ENCODE measurements at regions not wholly inside any gene's neighbourhood (a gene's known extent, or its start where the extent isn't known, plus 50 kb on each side); places are given as distances from the start of the nearest gene placed in this dataset.

DNA sequence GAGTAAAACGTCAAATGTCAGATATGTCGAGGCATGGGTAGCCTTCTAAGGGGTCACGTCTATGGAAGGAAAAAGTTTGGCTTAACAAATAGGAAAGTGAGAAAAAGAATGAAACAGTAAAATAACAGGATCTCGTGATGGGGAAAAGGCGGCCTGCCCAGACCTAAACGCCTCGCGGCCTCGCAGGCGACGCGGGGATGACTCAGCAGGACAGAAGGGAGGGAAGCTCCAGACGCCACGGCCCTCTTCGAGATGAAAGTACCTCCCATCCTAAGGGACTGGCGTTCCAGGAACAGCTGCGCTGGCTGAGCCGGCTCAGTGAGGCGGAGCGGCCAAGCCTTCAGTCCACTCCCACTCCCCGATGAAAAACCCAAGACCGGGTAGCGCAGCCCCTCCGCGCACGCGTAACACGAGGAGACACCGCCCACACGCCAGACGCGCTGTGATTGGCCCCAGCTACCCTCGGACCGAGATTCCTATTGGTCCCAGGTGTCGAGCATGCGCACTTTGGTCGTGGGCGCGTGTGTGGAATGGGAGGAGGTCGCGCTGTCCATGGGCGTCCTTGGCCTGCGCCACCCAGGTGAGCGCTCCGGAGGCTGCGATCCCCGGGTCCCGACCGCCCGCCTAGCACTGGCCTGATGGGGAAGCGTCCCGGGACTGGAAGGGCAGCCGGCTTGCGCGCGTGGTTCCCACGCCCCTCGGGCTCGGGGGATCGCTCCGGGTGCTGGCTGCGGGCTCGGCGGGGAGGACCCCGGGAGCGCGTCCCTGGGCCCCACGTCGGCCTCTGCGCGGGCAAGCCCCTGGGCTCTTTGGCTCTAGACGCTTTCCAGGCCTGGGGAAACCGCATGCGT, 588.5 kb downstream of the MTRR start (continued):
- TF ChIP-seq NR1H2 (CRISPR knock-in tag; IDR thresholded peaks at IDR 0.05; ENCODE audit: borderline replicate concordance, low read depth) (no peak), ZSCAN9 (CRISPR knock-in tag; IDR thresholded peaks at IDR 0.05; ENCODE audit: borderline replicate concordance) (no peak), ZNF343 (CRISPR knock-in tag; IDR thresholded peaks at IDR 0.05) (no peak; the same call in 1 of the 2 replicates), ZNF552 (CRISPR knock-in tag; IDR thresholded peaks at IDR 0.05; ENCODE audit: borderline replicate concordance) (no peak), MLX (CRISPR knock-in tag; IDR thresholded peaks at IDR 0.05) (no peak), CBX2 (IDR thresholded peaks at IDR 0.05; ENCODE audit: low read depth, low read length) (no peak), CBX2 (CRISPR knock-in tag; IDR thresholded peaks at IDR 0.05; ENCODE audit: low read depth) (no peak), ZNF383 (CRISPR knock-in tag; IDR thresholded peaks at IDR 0.05; ENCODE audit: borderline replicate concordance) (0 out of 2 replicates have a peak, but pooled peaks have one; percentile 62), HMG20A (CRISPR knock-in tag; IDR thresholded peaks at IDR 0.05; ENCODE audit: borderline replicate concordance) (no peak), HIVEP1 (CRISPR knock-in tag; IDR thresholded peaks at IDR 0.05) (no peak), ZNF616 (CRISPR knock-in tag; IDR thresholded peaks at IDR 0.05; ENCODE audit: low read depth) (no peak; the same call in 1 of the 2 replicates), ZNF207 (IDR thresholded peaks at IDR 0.05; ENCODE audit: borderline replicate concordance) (no peak), ZNF224 (CRISPR knock-in tag; IDR thresholded peaks at IDR 0.05) (no peak; the same call in 1 of the 2 replicates), KAT8 (CRISPR knock-in tag; IDR thresholded peaks at IDR 0.05) (0 out of 2 replicates have a peak, but pooled peaks have one; percentile 30), ARNT (IDR thresholded peaks at IDR 0.05) (no peak), EED (CRISPR knock-in tag; IDR thresholded peaks at IDR 0.05) (no peak), TFDP1 (CRISPR knock-in tag; IDR thresholded peaks at IDR 0.05; ENCODE audit: borderline replicate concordance) (peak; percentile 84; the same call in 1 of the 2 replicates), ZNF329 (CRISPR knock-in tag; IDR thresholded peaks at IDR 0.05; ENCODE audit: low read depth) (no peak), HCFC1 (IDR thresholded peaks at IDR 0.05; ENCODE audit: low read depth, low read length) (no peak), ZBTB37 (CRISPR knock-in tag; IDR thresholded peaks at IDR 0.05) (no peak), ARHGAP35 (CRISPR knock-in tag; IDR thresholded peaks at IDR 0.05; ENCODE audit: borderline replicate concordance) (no peak), ZNF136 (CRISPR knock-in tag; IDR thresholded peaks at IDR 0.05; ENCODE audit: low read depth) (no peak)
- TF ChIP-seq, protein P1, sequence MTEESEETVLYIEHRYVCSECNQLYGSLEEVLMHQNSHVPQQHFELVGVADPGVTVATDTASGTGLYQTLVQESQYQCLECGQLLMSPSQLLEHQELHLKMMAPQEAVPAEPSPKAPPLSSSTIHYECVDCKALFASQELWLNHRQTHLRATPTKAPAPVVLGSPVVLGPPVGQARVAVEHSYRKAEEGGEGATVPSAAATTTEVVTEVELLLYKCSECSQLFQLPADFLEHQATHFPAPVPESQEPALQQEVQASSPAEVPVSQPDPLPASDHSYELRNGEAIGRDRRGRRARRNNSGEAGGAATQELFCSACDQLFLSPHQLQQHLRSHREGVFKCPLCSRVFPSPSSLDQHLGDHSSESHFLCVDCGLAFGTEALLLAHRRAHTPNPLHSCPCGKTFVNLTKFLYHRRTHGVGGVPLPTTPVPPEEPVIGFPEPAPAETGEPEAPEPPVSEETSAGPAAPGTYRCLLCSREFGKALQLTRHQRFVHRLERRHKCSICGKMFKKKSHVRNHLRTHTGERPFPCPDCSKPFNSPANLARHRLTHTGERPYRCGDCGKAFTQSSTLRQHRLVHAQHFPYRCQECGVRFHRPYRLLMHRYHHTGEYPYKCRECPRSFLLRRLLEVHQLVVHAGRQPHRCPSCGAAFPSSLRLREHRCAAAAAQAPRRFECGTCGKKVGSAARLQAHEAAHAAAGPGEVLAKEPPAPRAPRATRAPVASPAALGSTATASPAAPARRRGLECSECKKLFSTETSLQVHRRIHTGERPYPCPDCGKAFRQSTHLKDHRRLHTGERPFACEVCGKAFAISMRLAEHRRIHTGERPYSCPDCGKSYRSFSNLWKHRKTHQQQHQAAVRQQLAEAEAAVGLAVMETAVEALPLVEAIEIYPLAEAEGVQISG (CRISPR knock-in tag; IDR thresholded peaks at IDR 0.05) = peak; percentile 46
- TF ChIP-seq, protein P2, sequence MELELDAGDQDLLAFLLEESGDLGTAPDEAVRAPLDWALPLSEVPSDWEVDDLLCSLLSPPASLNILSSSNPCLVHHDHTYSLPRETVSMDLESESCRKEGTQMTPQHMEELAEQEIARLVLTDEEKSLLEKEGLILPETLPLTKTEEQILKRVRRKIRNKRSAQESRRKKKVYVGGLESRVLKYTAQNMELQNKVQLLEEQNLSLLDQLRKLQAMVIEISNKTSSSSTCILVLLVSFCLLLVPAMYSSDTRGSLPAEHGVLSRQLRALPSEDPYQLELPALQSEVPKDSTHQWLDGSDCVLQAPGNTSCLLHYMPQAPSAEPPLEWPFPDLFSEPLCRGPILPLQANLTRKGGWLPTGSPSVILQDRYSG (CRISPR knock-in tag; IDR thresholded peaks at IDR 0.05) = 0 out of 2 replicates have a peak, but pooled peaks have one; percentile 20
